GM20000 (cell line): ENCODE measurements at regions not wholly inside any gene's neighbourhood (a gene's known extent, or its start where the extent isn't known, plus 50 kb on each side); places are given as distances from the start of the nearest gene placed in this dataset.
A peak's percentile ranks its signal among the peaks of the same experiment; 100 is the strongest.

Source experiments
- DNase-seq: peaks from one replicate; pipeline ENCODE4 v3.0.0; 2012; ENCODE audit warnings: low spot score
- TF ChIP-seq, protein P1 (sequence below): IDR thresholded peaks from 2 replicates; pipeline ENCODE4 v1.5.1; 2012; ENCODE audit warnings: mild to moderate bottlenecking, control low read depth; ENCODE audit errors: extremely low read depth, missing control alignments

DNA sequence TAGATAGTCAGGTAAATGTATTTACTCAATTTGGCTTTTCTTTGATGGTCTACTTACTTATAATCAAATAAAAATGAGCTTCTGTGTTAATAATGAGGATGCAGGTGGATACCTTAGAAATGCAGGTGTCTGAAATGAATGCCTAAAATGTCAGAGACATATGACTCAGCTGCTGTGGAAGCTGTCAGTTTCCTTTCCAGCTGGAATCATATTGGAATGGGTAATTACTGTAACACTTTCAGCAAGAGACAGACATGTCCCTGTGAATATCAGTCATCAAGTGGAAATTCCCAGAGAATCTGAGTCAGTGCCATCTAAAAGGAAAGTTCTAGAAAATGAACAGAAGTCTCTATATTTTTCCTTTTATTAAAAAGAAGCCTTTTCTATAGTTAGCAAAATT lies 783.0 kb upstream of the AADAT start:
- DNase-seq: no peak
- TF ChIP-seq, protein P1, sequence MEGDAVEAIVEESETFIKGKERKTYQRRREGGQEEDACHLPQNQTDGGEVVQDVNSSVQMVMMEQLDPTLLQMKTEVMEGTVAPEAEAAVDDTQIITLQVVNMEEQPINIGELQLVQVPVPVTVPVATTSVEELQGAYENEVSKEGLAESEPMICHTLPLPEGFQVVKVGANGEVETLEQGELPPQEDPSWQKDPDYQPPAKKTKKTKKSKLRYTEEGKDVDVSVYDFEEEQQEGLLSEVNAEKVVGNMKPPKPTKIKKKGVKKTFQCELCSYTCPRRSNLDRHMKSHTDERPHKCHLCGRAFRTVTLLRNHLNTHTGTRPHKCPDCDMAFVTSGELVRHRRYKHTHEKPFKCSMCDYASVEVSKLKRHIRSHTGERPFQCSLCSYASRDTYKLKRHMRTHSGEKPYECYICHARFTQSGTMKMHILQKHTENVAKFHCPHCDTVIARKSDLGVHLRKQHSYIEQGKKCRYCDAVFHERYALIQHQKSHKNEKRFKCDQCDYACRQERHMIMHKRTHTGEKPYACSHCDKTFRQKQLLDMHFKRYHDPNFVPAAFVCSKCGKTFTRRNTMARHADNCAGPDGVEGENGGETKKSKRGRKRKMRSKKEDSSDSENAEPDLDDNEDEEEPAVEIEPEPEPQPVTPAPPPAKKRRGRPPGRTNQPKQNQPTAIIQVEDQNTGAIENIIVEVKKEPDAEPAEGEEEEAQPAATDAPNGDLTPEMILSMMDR: no peak

DNA sequence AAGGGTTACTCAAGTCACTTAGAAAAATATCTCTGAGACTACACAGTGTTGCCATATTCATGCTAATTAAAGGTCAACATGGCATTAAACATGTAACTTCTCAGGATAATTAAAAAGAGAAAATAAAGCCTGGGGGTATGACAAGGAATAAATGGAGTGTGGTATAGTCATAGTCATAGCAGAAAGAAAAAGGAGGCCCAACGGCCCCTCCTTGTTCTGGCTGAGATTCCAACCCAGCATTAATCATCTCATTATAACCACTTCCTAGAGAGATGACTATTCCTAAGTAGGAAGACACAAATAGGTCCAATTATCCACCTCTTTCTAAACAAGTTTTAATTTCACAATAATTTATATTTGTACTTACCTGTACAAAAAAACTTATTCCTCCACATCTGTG lies 778.4 kb upstream of the AADAT start:
- TF ChIP-seq, protein P1: no peak
- no peak for DNase-seq

DNA sequence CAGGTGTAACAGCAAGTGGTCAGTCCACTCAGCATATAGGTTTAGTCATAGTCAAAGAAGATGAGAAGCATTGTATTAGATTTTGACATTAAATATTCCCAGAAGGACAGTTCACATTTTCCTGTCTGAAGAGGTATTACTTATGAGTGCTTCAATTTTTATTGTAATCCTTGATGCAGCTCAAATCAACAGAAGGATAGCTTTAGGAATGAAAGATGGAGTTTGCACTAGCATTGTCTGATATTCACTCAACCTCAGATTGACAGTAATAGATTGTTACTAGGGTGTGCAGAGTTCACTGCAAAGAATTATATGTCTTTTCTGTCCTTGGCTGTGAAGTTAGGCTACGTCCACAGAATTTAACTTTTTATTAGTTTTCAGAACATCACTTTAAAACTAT lies 764.3 kb upstream of the AADAT start:
- DNase-seq: no peak
- TF ChIP-seq, protein P1: no peak

DNA sequence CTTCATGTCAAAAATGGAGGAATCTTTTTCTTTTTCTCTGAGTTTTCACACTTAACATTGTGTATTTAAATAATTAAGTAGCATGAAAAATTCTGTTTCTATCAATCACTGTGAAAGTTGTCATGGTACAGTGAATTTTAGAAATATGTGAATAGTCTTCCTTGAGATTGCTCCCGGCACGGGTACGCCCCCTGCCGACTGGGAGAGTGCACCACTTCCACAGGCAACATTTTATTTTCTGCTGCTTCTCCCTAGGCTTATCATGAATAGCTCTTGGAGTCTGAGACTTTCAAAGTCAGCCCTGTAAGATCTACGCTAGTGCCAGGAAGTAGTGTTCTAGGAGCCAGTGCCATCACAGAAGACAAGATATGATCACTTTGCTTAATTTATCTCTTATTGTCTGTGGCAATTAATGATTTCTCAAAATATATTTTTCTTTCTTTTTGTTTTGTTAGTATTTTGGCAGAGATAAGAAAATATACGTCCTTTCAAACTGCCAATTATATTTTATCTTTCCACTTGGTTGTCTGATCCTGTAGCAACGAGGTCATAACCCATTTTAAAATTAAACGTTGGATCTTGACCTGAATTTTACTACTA lies 763.8 kb upstream of the AADAT start:
- DNase-seq: peak; percentile 30

DNA sequence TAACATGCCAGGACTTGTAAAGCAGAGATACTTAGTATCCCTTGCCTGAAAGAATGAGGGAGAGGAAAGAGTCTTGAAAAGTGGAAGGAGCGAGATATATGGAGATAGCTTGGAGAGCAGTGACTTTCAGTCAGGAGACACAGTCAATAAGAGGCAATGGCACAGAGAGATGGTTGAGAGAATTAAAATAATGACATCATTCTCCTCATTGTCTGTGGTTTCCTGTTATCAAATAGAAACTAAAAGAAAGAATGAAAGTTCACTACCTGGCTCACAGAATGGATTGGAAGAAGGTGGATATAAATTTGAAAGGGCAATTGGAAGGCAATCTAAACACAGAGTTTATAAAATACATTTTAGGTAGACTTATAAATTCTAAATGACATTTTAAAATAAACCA lies 760.2 kb upstream of the AADAT start:
- peak; percentile 5 for DNase-seq

More for the DNA sequence above, 763.8 kb upstream of the AADAT start:
- TF ChIP-seq, protein P1: peak; percentile 83

DNA sequence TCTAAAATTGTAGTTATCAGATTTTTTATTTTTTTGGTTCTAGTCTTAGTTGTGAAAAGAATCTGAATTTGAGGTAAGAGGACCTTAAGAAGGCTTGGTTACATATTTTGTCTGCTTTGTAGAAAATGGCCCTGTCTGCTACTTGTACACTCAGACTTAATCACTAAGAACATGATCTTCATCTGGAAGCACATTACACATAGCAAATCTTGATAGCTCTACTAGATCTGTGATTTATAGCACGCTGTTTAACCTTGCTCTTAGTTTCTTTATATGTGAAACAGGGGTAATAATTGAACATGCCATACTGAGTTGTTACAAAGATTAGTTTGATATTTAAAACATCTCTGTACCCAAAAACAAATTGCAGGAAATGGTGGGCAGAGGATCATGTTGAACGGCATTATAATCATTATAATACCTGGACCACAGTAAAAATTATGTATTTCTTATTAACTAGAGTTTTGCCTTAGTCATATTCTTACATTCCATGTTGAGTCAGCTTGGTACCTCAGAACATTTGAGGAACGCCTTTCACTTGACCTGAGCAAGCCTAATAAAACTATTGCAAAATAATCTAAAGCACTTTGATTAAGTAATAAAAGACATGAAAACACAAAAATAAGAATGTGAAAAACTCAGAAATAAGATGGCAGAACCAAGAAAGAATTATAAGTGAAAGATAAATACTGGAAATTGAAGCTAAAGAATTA lies 738.0 kb upstream of the AADAT start:
- TF ChIP-seq, protein P1: no peak
- DNase-seq: no peak

More for the DNA sequence above, 760.2 kb upstream of the AADAT start:
- TF ChIP-seq, protein P1: no peak

DNA sequence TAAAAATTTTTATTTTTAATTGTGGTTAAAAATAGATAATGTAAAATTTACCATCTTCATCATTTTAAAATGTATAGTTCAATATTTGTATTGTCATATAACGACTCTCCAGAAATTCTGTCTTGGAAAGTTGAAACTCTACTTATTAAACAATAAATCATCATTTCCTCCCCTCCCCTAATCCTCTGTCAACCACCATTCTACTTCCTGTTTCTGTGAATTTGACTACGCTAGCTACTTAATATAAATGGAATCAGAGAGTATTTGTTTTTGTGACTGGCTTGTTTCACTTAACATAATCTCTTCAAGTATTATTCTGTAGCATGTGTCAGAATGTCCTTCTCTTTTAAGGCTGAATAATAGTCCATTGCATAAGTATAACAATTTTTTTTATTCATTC lies 729.0 kb upstream of the AADAT start:
- TF ChIP-seq, protein P1: no peak
- DNase-seq: no peak
